NCI-H1436 treated with DMSO at 0.1 percent for 48 hours (cell line): ENCODE measurements at regions not wholly inside any gene's neighbourhood (a gene's known extent, or its start where the extent isn't known, plus 50 kb on each side); places are given as distances from the start of the nearest gene placed in this dataset.
"Not testable (repeated sequence)": the region's sequence is repeated elsewhere in the genome, so short reads cannot be mapped to it uniquely, and the experiment has no call there.

Source experiments
- DNase-seq: peaks from one replicate; lab custom pipeline; 2025; lab: John Stamatoyannopoulos, UW

GRCh38 chr2:64918220-64918886 is 70.8 kb upstream of the SLC1A4 start:
- DNase-seq = no peak

GRCh38 chr2:64919261-64919660 is 69.9 kb upstream of the SLC1A4 start:
- no peak for DNase-seq

DNA sequence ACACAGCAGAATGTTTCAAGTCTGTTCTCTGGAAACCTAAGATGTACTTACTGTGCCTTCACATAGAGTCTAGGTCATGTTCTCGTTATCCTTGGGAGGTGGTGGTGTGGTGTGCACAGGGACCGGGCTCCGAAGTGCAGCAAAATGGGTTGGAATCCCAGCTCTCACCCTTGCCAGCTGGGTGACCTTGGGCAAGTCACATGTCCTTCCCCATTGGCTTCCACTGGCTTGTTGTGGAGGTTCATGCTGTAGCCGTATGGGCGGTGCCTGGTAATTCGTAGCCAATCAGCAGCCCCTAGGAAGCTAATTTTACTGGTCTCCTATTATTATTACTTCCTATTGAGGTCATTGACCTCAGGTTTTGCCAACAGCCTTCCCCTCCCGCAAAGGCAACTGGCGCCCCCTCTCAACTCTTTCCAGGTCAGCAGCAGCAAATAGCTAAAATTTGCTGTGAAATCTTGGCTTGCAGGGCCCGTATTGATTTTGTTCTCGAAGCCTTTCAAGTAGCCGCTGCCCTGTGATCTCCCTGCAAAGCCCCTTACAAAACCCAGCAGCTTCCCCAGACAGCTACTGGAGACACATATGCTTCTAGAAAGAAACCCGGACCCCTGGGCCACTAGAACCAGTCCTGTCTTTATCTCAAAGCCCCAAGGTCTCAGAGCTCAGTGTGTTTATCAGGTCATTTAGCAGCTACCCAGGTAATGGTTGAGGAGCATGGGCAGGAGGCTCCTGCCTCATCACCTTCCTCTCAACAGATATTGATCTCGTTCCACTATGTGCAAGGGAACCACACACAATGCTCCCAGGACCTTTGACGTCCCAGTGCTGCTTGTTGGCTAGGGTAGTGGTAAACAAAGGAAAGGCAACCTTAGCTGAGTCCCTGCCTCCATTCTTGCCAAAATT is 66.5 kb upstream of the SLC1A4 start:
- DNase-seq = no peak

- DNase-seq = no peak
These were observed 65.9 kb upstream of the SLC1A4 start for GRCh38 chr2:64923385-64923710.

DNA sequence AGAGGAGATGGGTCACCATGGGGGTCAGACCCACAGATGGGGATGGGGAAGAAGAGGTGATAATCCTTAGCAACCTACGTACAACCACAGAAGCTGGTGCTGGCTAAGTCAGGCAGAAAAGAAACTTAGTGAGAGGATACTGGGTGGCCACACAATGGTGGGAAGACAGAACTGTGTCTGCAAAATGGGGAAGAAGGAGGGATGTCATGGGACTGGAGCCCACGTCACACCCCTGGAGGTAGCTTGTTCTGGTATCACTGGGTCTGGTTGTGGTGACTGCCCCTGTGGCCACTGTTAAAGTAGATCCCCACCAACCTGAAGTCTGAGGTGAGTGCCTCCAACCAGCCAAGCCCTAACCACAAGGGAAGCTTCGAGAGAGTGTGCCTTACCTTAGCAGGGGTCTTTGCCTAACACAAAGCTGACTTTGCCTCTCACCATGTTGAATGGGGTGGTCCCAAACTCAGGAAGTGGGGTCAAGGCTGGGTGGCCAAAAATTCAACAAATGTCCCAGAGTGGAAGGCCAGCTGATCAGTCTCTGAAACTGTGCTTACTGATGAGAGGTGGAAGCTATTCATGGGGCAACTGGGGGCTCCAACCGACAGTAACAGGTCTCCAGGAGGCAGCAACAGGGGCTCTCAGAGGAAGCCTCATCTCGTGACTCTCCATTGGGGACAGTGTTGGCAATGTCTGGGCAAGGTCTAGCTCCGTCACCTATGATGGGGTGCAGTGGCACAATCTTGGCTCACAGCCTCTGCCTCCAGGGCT is 64.8 kb upstream of the SLC1A4 start:
- no peak for DNase-seq

DNA sequence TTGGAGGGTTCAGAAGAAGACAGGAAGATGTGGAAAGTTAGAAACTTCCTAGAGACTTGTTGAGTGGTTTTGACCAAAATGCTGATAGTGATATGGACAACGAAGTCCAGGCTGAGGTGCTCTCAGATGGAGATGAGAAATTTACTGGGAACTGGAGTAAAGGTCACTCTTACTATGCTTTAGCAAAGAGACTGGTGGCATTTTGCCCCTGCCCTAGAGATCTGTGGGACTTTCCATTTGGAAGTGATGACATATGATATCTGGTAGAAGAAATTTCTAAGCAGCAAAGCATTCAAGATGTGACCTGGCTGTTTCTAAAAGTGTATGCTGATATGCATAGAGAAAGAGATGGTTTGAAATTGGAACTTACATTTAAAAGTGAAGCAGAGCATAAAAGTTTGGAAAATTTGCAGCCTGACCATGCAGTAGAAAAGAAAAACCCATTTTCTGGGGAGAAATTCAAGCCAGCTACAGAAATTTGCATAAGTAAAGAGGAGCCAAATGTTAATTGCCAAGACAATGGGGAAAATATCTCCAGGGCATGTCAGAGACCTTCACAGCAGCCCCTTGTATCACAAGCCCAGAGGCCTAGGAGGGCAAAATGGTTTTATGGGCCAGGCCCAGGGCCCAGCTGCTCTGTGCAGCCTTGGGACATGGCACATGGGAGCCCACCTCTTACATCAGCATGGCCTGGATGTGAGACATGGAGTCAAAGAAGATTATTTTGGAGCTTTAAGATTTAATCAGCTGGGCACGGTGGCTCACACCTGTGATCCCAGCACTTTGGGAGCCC is 63.1 kb upstream of the SLC1A4 start:
- not testable (repeated sequence) for DNase-seq

DNA sequence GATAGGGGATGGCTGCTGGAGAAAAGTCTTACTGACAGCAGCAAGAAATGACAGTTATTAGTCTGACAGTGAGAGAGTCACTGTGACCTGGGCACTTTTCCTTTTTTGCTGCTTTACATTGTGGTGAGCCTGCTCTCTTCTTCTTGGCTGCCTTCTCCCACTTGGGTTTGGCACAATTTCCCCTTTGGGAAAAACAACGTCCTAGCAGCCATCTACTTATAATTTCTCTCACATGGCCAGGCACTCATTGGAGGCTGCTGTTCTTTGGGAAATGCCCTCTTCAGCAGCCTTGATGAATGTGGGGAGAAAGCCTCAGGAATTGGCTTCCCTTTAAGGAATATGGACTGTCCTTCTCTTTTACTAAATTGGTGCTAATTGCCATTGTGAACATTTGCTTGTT is 60.4 kb upstream of the SLC1A4 start:
- DNase-seq = no peak

DNA sequence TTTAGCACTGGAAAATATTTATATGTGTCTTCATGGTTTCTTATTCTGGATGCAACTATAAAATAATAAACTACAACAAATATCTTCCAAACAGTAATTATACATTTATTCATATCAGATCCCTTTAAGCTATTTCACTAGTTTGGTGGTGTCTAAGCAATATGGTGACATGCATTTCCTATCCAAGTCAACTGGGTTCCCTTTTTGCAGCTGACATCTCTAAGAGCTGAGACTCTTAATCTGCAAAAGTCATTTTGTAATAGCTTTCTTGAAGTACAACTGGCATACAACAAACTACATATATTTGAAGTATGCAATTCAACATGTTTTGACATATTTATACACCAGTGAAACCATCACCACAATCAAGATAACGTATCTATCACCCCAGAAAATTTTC is 59.9 kb upstream of the SLC1A4 start:
- DNase-seq = no peak

DNA sequence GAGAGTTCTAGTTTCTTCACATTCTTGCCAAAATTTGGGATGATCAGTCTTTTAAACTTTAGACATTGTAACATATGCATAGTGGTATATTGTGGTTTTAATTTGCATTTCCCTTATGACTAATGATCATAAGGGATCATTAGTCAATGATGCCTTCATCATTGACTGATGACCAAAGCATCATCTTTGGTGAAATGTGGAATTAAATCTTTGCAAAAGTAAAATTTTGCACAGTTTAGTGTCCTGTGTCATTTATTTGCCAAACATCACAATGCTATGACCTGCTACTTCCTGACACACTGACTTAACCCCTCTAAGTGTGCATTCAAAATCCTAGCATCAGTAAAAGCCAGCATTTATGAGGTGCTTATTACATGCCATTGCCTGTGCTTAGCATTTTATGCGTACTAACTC is 58.9 kb upstream of the SLC1A4 start:
- DNase-seq = no peak

GRCh38 chr2:64931246-64932115 is 57.7 kb upstream of the SLC1A4 start:
- DNase-seq = no peak

DNA sequence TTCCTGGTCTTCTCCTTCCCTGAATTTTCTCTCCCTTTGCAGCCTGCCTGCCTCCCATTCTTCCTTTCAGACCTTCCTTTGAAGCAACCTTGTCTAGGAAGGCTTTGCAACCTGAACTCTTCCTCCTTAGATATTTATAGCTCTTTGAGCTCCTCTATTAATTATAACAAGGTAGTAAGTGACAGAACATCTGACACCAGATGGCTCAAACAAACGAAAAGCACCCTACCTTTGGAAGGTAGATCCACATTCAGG is 57.2 kb upstream of the SLC1A4 start:
- DNase-seq = no peak

GRCh38 chr2:64932371-64933216 is 56.6 kb upstream of the SLC1A4 start:
- no peak for DNase-seq

DNA sequence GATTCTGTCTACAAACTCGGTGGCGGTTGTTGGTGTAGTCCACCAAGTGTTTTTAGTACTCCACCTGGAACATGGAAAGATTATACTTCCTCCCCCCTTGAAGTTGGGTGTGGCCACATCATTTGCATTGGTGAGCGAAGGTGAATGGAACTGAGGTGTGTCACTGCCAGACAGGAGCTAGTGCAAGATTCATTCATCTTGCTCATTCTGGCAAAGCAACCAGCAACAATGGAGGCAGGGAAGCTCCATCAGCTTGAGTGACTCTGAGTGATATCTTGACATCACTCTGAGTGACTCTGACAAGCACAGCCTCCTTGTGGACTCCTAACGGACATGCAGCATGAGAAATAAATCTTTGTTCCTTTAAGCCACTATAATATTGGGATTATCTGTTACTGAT is 54.7 kb upstream of the SLC1A4 start:
- DNase-seq = no peak

GRCh38 chr2:64936809-64937208 is 52.4 kb upstream of the SLC1A4 start:
- no peak for DNase-seq

- DNase-seq = not testable (repeated sequence)
These were observed 51.9 kb upstream of the SLC1A4 start for GRCh38 chr2:64937314-64937686.

GRCh38 chr2:64937687-64938491 is 51.3 kb upstream of the SLC1A4 start:
- no peak for DNase-seq

- DNase-seq = no peak
These were observed 50.5 kb upstream of the SLC1A4 start for GRCh38 chr2:64938607-64939285.

DNA sequence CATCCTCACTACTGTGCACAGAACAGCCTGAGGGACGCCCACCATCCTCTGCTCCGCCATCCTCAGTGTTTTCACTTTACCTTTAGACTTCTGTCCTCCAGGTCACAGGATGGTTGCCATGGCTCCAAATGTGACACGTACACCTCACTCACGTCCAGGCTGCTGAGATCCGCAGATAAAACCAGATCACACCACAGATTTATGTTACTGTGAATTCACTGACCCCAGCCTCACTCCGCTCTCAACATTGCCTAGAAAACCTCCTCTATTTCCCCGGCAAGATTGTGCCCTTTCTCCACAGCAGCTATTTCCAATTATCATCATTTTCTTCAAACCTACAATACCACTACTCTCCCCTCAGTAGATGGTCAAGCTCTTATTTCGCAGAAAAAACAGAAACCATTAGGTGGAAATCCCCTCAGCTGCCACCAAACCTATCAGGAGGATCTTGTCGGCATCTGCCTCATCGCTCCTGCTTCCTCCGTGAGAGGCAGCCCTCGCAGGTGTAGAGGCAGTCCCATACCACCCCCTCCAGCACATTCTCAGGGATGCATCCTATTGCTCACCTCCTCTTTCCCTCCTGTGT is 49.8 kb upstream of the SLC1A4 start:
- no peak for DNase-seq
